ENCODE measurements at regions not wholly inside any gene's neighbourhood (a gene's known extent, or its start where the extent isn't known, plus 50 kb on each side); places are given as distances from the start of the nearest gene placed in this dataset.

DNA sequence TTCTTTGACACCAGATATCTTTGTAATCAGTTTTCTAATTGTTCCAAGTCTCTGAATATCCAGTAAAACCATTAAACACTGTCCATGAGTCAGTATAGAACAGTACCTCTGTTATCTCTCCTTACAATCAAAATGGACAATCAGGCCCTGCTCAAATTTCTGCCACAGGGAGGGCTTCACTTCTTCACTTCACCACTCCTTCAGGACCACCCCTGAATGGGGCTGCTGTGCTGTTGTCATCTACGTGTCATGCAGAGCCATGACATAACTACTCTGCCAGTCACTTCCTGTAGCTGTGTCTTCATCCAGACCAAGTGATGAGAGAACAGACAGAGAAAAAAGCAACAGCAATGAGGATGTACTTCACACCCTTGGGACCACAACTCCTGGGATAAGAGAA is 116.9 kb downstream of the TANC2 start:
- TF ChIP-seq, protein P1, sequence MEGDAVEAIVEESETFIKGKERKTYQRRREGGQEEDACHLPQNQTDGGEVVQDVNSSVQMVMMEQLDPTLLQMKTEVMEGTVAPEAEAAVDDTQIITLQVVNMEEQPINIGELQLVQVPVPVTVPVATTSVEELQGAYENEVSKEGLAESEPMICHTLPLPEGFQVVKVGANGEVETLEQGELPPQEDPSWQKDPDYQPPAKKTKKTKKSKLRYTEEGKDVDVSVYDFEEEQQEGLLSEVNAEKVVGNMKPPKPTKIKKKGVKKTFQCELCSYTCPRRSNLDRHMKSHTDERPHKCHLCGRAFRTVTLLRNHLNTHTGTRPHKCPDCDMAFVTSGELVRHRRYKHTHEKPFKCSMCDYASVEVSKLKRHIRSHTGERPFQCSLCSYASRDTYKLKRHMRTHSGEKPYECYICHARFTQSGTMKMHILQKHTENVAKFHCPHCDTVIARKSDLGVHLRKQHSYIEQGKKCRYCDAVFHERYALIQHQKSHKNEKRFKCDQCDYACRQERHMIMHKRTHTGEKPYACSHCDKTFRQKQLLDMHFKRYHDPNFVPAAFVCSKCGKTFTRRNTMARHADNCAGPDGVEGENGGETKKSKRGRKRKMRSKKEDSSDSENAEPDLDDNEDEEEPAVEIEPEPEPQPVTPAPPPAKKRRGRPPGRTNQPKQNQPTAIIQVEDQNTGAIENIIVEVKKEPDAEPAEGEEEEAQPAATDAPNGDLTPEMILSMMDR (IDR thresholded peaks at IDR 0.05), result no peak
- TF ChIP-seq POLR2A (IDR thresholded peaks at IDR 0.05), result no peak
- no peak for TF ChIP-seq POLR2AphosphoS5 (IDR thresholded peaks at IDR 0.05)
